ENCODE measurements at regions not wholly inside any gene's neighbourhood (a gene's known extent, or its start where the extent isn't known, plus 50 kb on each side); places are given as distances from the start of the nearest gene placed in this dataset.

DNA sequence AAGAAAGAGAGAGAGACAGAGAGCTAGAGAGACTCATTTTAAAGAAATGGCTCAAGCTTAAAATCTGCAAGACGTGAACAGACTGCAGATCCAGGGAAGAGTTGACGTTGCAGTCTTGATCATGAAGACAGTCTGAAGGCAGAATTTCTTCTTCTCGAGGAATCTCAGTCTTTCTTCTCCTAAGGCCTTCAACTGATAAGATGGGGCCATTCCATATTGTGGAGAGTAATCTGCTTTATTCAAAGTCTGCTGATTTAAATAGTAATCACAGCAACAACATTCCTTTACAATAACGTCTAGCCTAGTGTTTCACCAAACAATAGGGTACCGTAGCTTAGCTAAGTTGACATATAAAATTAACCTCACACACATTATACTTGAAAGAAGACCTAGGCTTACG is 208.4 kb upstream of the ADAMTS3 start:
- TF ChIP-seq PTBP1 (IDR thresholded peaks at IDR 0.05; ENCODE audit: low read depth, low read length) (no peak), POLR2A (conservative IDR thresholded peaks at IDR 0.05) (no peak), TCF7 (IDR thresholded peaks at IDR 0.05; ENCODE audit: borderline replicate concordance) (no peak), TRIM24 (IDR thresholded peaks at IDR 0.05) (no peak), EP300 (IDR thresholded peaks at IDR 0.05; ENCODE audit: low read length) (no peak), SMC3 (conservative IDR thresholded peaks at IDR 0.05; ENCODE audit: insufficient read depth, low read depth, low read length) (no peak), MXI1 (IDR thresholded peaks at IDR 0.05; ENCODE audit: low read depth, low read length) (no peak), EZH2 (IDR thresholded peaks at IDR 0.05; ENCODE audit: borderline replicate concordance, low read depth, low read length) (no peak)
- TF ChIP-seq, protein P1, sequence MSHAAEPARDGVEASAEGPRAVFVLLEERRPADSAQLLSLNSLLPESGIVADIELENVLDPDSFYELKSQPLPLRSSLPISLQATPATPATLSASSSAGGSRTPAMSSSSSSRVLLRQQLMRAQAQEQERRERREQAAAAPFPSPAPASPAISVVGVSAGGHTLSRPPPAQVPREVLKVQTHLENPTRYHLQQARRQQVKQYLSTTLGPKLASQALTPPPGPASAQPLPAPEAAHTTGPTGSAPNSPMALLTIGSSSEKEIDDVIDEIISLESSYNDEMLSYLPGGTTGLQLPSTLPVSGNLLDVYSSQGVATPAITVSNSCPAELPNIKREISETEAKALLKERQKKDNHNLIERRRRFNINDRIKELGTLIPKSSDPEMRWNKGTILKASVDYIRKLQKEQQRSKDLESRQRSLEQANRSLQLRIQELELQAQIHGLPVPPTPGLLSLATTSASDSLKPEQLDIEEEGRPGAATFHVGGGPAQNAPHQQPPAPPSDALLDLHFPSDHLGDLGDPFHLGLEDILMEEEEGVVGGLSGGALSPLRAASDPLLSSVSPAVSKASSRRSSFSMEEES (CRISPR knock-in tag; IDR thresholded peaks at IDR 0.05): no peak
- TF ChIP-seq, protein P2, sequence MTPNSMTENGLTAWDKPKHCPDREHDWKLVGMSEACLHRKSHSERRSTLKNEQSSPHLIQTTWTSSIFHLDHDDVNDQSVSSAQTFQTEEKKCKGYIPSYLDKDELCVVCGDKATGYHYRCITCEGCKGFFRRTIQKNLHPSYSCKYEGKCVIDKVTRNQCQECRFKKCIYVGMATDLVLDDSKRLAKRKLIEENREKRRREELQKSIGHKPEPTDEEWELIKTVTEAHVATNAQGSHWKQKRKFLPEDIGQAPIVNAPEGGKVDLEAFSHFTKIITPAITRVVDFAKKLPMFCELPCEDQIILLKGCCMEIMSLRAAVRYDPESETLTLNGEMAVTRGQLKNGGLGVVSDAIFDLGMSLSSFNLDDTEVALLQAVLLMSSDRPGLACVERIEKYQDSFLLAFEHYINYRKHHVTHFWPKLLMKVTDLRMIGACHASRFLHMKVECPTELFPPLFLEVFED (CRISPR knock-in tag; conservative IDR thresholded peaks at IDR 0.05): no peak
- TF ChIP-seq, protein P3, sequence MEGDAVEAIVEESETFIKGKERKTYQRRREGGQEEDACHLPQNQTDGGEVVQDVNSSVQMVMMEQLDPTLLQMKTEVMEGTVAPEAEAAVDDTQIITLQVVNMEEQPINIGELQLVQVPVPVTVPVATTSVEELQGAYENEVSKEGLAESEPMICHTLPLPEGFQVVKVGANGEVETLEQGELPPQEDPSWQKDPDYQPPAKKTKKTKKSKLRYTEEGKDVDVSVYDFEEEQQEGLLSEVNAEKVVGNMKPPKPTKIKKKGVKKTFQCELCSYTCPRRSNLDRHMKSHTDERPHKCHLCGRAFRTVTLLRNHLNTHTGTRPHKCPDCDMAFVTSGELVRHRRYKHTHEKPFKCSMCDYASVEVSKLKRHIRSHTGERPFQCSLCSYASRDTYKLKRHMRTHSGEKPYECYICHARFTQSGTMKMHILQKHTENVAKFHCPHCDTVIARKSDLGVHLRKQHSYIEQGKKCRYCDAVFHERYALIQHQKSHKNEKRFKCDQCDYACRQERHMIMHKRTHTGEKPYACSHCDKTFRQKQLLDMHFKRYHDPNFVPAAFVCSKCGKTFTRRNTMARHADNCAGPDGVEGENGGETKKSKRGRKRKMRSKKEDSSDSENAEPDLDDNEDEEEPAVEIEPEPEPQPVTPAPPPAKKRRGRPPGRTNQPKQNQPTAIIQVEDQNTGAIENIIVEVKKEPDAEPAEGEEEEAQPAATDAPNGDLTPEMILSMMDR (IDR thresholded peaks at IDR 0.05 in 2 of 3, conservative IDR thresholded peaks at IDR 0.05 in 1 of 3; ENCODE audit: insufficient read depth in 2 of 3, low read depth in 1 of 3, low read length in 3 of 3): no peak
